RPMI7951 (cell line): ENCODE measurements at regions not wholly inside any gene's neighbourhood (a gene's known extent, or its start where the extent isn't known, plus 50 kb on each side); places are given as distances from the start of the nearest gene placed in this dataset.

Experiments used
- DNase-seq: peaks from one replicate; pipeline ENCODE4 v3.0.0-alpha.2; 2012; ENCODE audit warnings: low read depth

- no peak for DNase-seq
These were observed 300.7 kb downstream of the ARAP2 start for GRCh38 chr4:35943606-35944005.

GRCh38 chr4:35948171-35948570 is 296.1 kb downstream of the ARAP2 start:
- DNase-seq: no peak

GRCh38 chr4:35950442-35950841 is 293.9 kb downstream of the ARAP2 start:
- no peak for DNase-seq

GRCh38 chr4:35952751-35953150 is 291.6 kb downstream of the ARAP2 start:
- DNase-seq: no peak

- DNase-seq: no peak
These were observed 280.9 kb downstream of the ARAP2 start for GRCh38 chr4:35963383-35963782.

- DNase-seq: no peak
These were observed 280.3 kb downstream of the ARAP2 start for GRCh38 chr4:35963974-35964515.

GRCh38 chr4:35965300-35965699 is 279.0 kb downstream of the ARAP2 start:
- no peak for DNase-seq

- no peak for DNase-seq
These were observed 277.7 kb downstream of the ARAP2 start for GRCh38 chr4:35966566-35966965.

- no peak for DNase-seq
These were observed 273.9 kb downstream of the ARAP2 start for GRCh38 chr4:35970366-35970960.

GRCh38 chr4:35972814-35973213 is 271.5 kb downstream of the ARAP2 start:
- DNase-seq: no peak

GRCh38 chr4:35975617-35976355 is 268.5 kb downstream of the ARAP2 start:
- no peak for DNase-seq

GRCh38 chr4:35978551-35978950 is 265.8 kb downstream of the ARAP2 start:
- no peak for DNase-seq

- DNase-seq: no peak
These were observed 262.0 kb downstream of the ARAP2 start for GRCh38 chr4:35982318-35982717.

- no peak for DNase-seq
These were observed 257.8 kb downstream of the ARAP2 start for GRCh38 chr4:35986537-35986936.

GRCh38 chr4:35993606-35994005 is 250.7 kb downstream of the ARAP2 start:
- no peak for DNase-seq

GRCh38 chr4:36000941-36001557 is 243.3 kb downstream of the ARAP2 start:
- no peak for DNase-seq

GRCh38 chr4:36003051-36003450 is 241.3 kb downstream of the ARAP2 start:
- DNase-seq: no peak

- no peak for DNase-seq
These were observed 240.0 kb downstream of the ARAP2 start for GRCh38 chr4:36004204-36004851.

GRCh38 chr4:36006226-36006625 is 238.1 kb downstream of the ARAP2 start:
- DNase-seq: no peak

GRCh38 chr4:36010397-36010929 is 233.9 kb downstream of the ARAP2 start:
- no peak for DNase-seq

- no peak for DNase-seq
These were observed 232.9 kb downstream of the ARAP2 start for GRCh38 chr4:36011381-36011780.

GRCh38 chr4:36012503-36012902 is 231.8 kb downstream of the ARAP2 start:
- no peak for DNase-seq
